K562 (cell line): ENCODE measurements at regions not wholly inside any gene's neighbourhood (a gene's known extent, or its start where the extent isn't known, plus 50 kb on each side); places are given as distances from the start of the nearest gene placed in this dataset.

ENCODE experiments used
- ATAC-seq: fragments of 200-7000 bp; cut with Tn5 transposase; 3 replicates; pipeline ENCODE4 v1.9.1; 2020; ENCODE audit warnings: moderate library complexity
- BruUV-seq: library from RNA; stranded (reverse); fragments of 400-500 nt; replicated peaks from 2 replicates; lab custom pipeline; 2021; lab: Mats Ljungman, UMichigan
- CTCF ChIA-PET: fragments of 300-600 bp; formaldehyde crosslinking; extraction: SDS; loops from one replicate; lab custom pipeline; 2021; ENCODE audit warnings: low intra/inter-chr PET ratio; lab: Yijun Ruan, JAX
- POLR2A ChIA-PET: fragments of 300-600, 350-650 bp; sonication (Branson Sonifier 250); formaldehyde crosslinking; extraction: SDS; loops from one replicate; lab custom pipeline; 2021; ENCODE audit warnings: antibody characterized with exemption, inconsistent platforms; lab: Yijun Ruan, JAX
- DNase-seq, 4 experiments: peaks; one replicate each; pipeline versions ENCODE4 v3.0.0 to v3.0.0-alpha.2; 2011 to 2018; ENCODE audit warnings: low spot score in 3 of 4, mixed read lengths in 3 of 4; ENCODE audit errors: extremely low read depth in 1 of 4
- FAIRE-seq: peaks from 2 replicates; lab custom pipeline; 2011; peaks lifted over from hg19 to GRCh38; lab: Jason Lieb, UNC
- H2AFZ ChIP-seq: 2 replicates; pipeline ENCODE4 v1.6.0; 2011; ENCODE audit warnings: low read depth, low read length, control low read depth, inconsistent platforms
- H3K27ac ChIP-seq: fragments of 200-600 bp; 3 replicates; pipeline ENCODE4 v1.8.0; 2011; ENCODE audit warnings: low read depth, mild to moderate bottlenecking, control low read depth, inconsistent platforms, low read length, moderate library complexity, mixed read lengths; ENCODE audit errors: extremely low read depth
- H3K27me3 ChIP-seq, 2 experiments: fragments of 300-600 bp in 1 of 2; 2 replicates in 1 of 2; 3 replicates in 1 of 2; pipeline versions ENCODE4 v1.6.0 to v1.8.0; 2011; ENCODE audit warnings: inconsistent platforms in 2 of 2, low read length in 2 of 2, mild to moderate bottlenecking in 1 of 2, mixed read lengths in 1 of 2, moderate library complexity in 1 of 2; ENCODE audit not compliant: control insufficient read depth in 2 of 2, insufficient read depth in 2 of 2
- H3K36me3 ChIP-seq: fragments of 300-600 bp; 3 replicates; pipeline ENCODE4 v1.8.0; 2011; ENCODE audit warnings: mild to moderate bottlenecking, low read length, inconsistent platforms; ENCODE audit not compliant: control insufficient read depth, insufficient read depth
- H3K4me1 ChIP-seq, 2 experiments: fragments of 200-600 bp in 1 of 2; replicated peaks in 1 of 2; 2 replicates in 1 of 2; 3 replicates in 1 of 2; pipeline versions ENCODE4 v1.5.1 to v1.8.0; 2011; ENCODE audit warnings: inconsistent platforms in 2 of 2, low read length in 2 of 2, mild to moderate bottlenecking in 1 of 2, mixed read lengths in 1 of 2, moderate library complexity in 1 of 2; ENCODE audit not compliant: control insufficient read depth in 2 of 2, insufficient read depth in 2 of 2
- H3K4me2 ChIP-seq: 2 replicates; pipeline ENCODE4 v1.6.1; 2011; ENCODE audit warnings: low read length, control low read depth, inconsistent platforms, mixed read lengths; ENCODE audit not compliant: insufficient read depth
- H3K4me3 ChIP-seq: fragments of 200-600 bp; sonication (generic), shearing (Covaris generic); 2 replicates; pipeline ENCODE4 v1.5.1; 2016; ENCODE audit warnings: control low read depth, inconsistent platforms
- H3K79me2 ChIP-seq: fragments of 200-600 bp; 3 replicates; pipeline ENCODE4 v1.8.0; 2011; ENCODE audit warnings: low read length, inconsistent platforms; ENCODE audit not compliant: control insufficient read depth, insufficient read depth
- H3K9ac ChIP-seq, 2 experiments: 2 replicates each; pipeline versions ENCODE4 v1.6.0 to v1.6.1; 2011; ENCODE audit warnings: low read depth in 2 of 2, low read length in 2 of 2, control low read depth in 1 of 2, inconsistent platforms in 1 of 2, mild to moderate bottlenecking in 1 of 2, mixed read lengths in 1 of 2; ENCODE audit not compliant: insufficient read depth in 1 of 2
- H3K9me1 ChIP-seq: one replicate; pipeline ENCODE4 v1.6.0; 2011; ENCODE audit warnings: inconsistent platforms, mild to moderate bottlenecking, low read length, moderate library complexity; ENCODE audit not compliant: control insufficient read depth, insufficient read depth
- H3K9me3 ChIP-seq: replicated peaks from 2 replicates; pipeline ENCODE4 v1.5.1; 2011; ENCODE audit warnings: low read depth, low read length, inconsistent platforms; ENCODE audit not compliant: control insufficient read depth, insufficient read depth
- H4K20me1 ChIP-seq: replicated peaks from 2 replicates; pipeline ENCODE4 v1.6.1; 2011; ENCODE audit warnings: low read length, inconsistent platforms, mixed read lengths; ENCODE audit not compliant: control insufficient read depth, insufficient read depth
- BHLHE40 ChIP-seq: IDR thresholded peaks from 2 replicates; pipeline ENCODE4 v1.6.1; 2011; ENCODE audit warnings: low read length, improper control_type of control experiment
- CEBPB ChIP-seq: fragments of 450-650 bp; IDR thresholded peaks from 2 replicates; pipeline ENCODE4 v1.6.1; 2016; ENCODE audit warnings: missing genetic modification characterization, missing compliant biosample characterization
- HBP1 ChIP-seq: fragments of 450-650 bp; formaldehyde crosslinking; IDR thresholded peaks from 2 replicates; pipeline ENCODE4 v1.4.0; 2022; ENCODE audit warnings: missing genetic modification characterization
- HMBOX1 ChIP-seq: sonication (generic); IDR thresholded peaks from 2 replicates; pipeline ENCODE4 v1.6.1; 2016
- MECOM ChIP-seq: fragments of 250-450 bp; sonication (Bioruptor Pico); IDR thresholded peaks from 2 replicates; pipeline ENCODE4 v1.8.0; 2022; ENCODE audit warnings: inconsistent platforms
- MEF2D ChIP-seq: conservative IDR thresholded peaks from 2 replicates; pipeline ENCODE4 v1.6.1; 2016; ENCODE audit warnings: low read depth, missing genetic modification characterization, missing compliant biosample characterization
- MTA2 ChIP-seq: fragments of 450-650 bp; IDR thresholded peaks from 2 replicates; pipeline ENCODE4 v1.6.1; 2016; ENCODE audit warnings: low read depth
- NBN ChIP-seq: fragments of 450-650 bp; IDR thresholded peaks from 2 replicates; pipeline ENCODE4 v1.6.1; 2016; ENCODE audit warnings: low read depth, mild to moderate bottlenecking
- NCOR1 ChIP-seq: fragments of 450-650 bp; IDR thresholded peaks from 2 replicates; pipeline ENCODE4 v1.6.1; 2016; ENCODE audit warnings: mild to moderate bottlenecking, moderate library complexity
- PATZ1 ChIP-seq: fragments of 250-450 bp; sonication (Bioruptor Pico); IDR thresholded peaks from 2 replicates; pipeline ENCODE4 v1.5.0; 2020; ENCODE audit warnings: mild to moderate bottlenecking, borderline replicate concordance
- POLR2G ChIP-seq: fragments of 200-400 bp; formaldehyde crosslinking; IDR thresholded peaks from 2 replicates; pipeline ENCODE4 v1.6.1; 2017; ENCODE audit warnings: low read depth, mild to moderate bottlenecking, antibody characterized with exemption, low read length, moderate library complexity
- PRDM10 ChIP-seq: fragments of 450-650 bp; IDR thresholded peaks from 2 replicates; pipeline ENCODE4 v1.6.1; 2018; ENCODE audit not compliant: partially characterized antibody
- RBFOX2 ChIP-seq: fragments of 200-400 bp; formaldehyde crosslinking; IDR thresholded peaks from 2 replicates; pipeline ENCODE4 v1.6.1; 2017; ENCODE audit warnings: low read depth, mild to moderate bottlenecking, low read length, moderate library complexity
- TARDBP ChIP-seq: fragments of 450-650 bp; IDR thresholded peaks from 2 replicates; pipeline ENCODE4 v1.6.1; 2016
- TEAD1 ChIP-seq, 2 experiments: fragments of 450-650 bp in 1 of 2; sonication (generic) in 1 of 2; formaldehyde crosslinking; IDR thresholded peaks; 2 replicates each; pipeline versions ENCODE4 v1.4.0 to v1.8.0; 2020 to 2022; ENCODE audit warnings: mild to moderate bottlenecking in 2 of 2, missing genetic modification reagents in 1 of 2
- ZC3H8 ChIP-seq: fragments of 450-650 bp; IDR thresholded peaks from 2 replicates; pipeline ENCODE4 v1.6.1; 2017
- ZFPM2 ChIP-seq: fragments of 250-450 bp; sonication (Bioruptor Pico); IDR thresholded peaks from 2 replicates; pipeline ENCODE4 v1.5.1; 2022; ENCODE audit warnings: mild to moderate bottlenecking
- WGBS: fragments of 100-300 bp; shearing (Covaris generic); methylation state at CpG from one replicate; pipeline ENCODE4 v1.1.6; 2016; ENCODE audit warnings: low coverage, mixed read lengths; ENCODE audit not compliant: insufficient coverage; ENCODE audit errors: missing lambda C conversion rate; 5-methylcytosine and 5-hydroxymethylcytosine counted together
- in situ Hi-C: fragments of 300-500 bp; cut with MboI; formaldehyde crosslinking; loops from 4 replicates; pipeline ENCODE4 v1.15.0; 2018; ENCODE audit warnings: inconsistent platforms, mixed read lengths
- intact Hi-C: fragments of 100-400 bp; cut with micrococcal nuclease; formaldehyde crosslinking; loops from 2 replicates; pipeline ENCODE4 v1.14.2; 2022

- no peak for TF ChIP-seq BHLHE40
- no peak for TF ChIP-seq MEF2D (tag)
- TF ChIP-seq ZC3H8: no peak
- TF ChIP-seq NCOR1: no peak
- TF ChIP-seq HBP1: no peak
- no peak for TF ChIP-seq PRDM10
- no peak for TF ChIP-seq POLR2G
- no peak for TF ChIP-seq NBN
- no peak for TF ChIP-seq MECOM (CRISPR knock-in tag)
- no peak for TF ChIP-seq MTA2
- TF ChIP-seq PATZ1 (CRISPR knock-in tag): no peak
- no peak for TF ChIP-seq HMBOX1
- TF ChIP-seq RBFOX2: no peak
- TF ChIP-seq TEAD1 (CRISPR knock-in tag; IDR thresholded peaks at IDR 0.05): no peak
- no peak for TF ChIP-seq ZFPM2 (CRISPR knock-in tag)
- TF ChIP-seq CEBPB (tag): no peak
- TF ChIP-seq TARDBP: no peak
- intact Hi-C loops (no loop called here), in situ Hi-C loops (no loop called here)
- Histone ChIP-seq H3K36me3 (no peaks in the 10 kb centered on the region), H3K4me2 (no peak overlapping the region), H2AFZ (no peak overlapping the region), H3K9ac (no peak overlapping the region), H3K79me2 (no peaks in the 10 kb centered on the region), H3K4me1 (no peaks in the 10 kb centered on the region), H3K27ac (no peak overlapping the region), H3K9me3 (no peaks in the 10 kb centered on the region), H4K20me1 (no peaks in the 10 kb centered on the region), H3K4me3 (no peak overlapping the region), H3K27me3 (no peaks in the 10 kb centered on the region), H3K9me1 (no peaks in the 10 kb centered on the region)
- WGBS: 6% methylated on average over 2 of the region's 2 CpGs
- ChIA-PET CTCF (no interaction called here), POLR2A (no interaction called here)
- ATAC-seq: no peak
- no peak for DNase-seq
- BruUV-seq: no TSS peak
- no peak for FAIRE-seq
Measured at GRCh38 chr3:104263477-104263876, 1103.2 kb upstream of the ALCAM start.
